ENCODE measurements at regions not wholly inside any gene's neighbourhood (a gene's known extent, or its start where the extent isn't known, plus 50 kb on each side); places are given as distances from the start of the nearest gene placed in this dataset.
A peak's percentile ranks its signal among the peaks of the same experiment; 100 is the strongest.
"Not testable (repeated sequence)": the region's sequence is repeated elsewhere in the genome, so short reads cannot be mapped to it uniquely, and the experiment has no call there.

DNA sequence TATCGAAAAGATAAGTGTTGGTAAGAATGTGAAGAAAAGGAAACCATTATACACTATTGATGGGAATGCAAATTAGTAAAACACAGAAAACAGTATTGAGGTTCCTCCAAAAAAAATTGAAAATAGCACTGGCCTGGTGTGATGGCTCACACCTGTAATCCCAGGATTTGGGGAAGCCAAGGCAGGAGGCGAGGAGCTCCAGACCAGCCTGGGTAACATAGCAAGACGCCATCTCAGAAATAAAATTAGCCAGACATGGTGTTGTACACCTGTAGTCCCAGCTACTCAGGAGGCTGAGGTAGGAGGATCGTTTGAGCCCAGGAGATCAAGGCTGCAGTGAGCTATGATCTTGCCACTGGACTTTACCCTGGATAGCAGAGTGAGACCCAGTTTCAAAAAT, 5303.4 kb upstream of the TPTE start:
- DNase-seq; H3K4me1 ChIP-seq; H3K36me3 ChIP-seq; H3K27ac ChIP-seq; H3K4me3 ChIP-seq; intact Hi-C loops (cut with DNase I); H3K27me3 ChIP-seq: not testable (repeated sequence)
- peaks cover 0 to 16% (median 0%) of the 10 kb centered on the region in 4 donors for H3K9me3 ChIP-seq
- WGBS, 2 donors: 38 to 61% methylated on average over 4 of the region's 4 CpGs

GRCh38 chr21:5219988-5220387, 5301.4 kb upstream of the TPTE start:
- DNase-seq; H3K4me3 ChIP-seq; H3K4me1 ChIP-seq; H3K27me3 ChIP-seq; H3K27ac ChIP-seq; intact Hi-C loops (cut with DNase I); H3K36me3 ChIP-seq: not testable (repeated sequence)
- H3K9me3 ChIP-seq: peaks cover 0 to 16% (median 0%) of the 10 kb centered on the region in 4 donors
- WGBS, 2 donors: 44 to 63% methylated on average over 5 of the region's 5 CpGs

DNA sequence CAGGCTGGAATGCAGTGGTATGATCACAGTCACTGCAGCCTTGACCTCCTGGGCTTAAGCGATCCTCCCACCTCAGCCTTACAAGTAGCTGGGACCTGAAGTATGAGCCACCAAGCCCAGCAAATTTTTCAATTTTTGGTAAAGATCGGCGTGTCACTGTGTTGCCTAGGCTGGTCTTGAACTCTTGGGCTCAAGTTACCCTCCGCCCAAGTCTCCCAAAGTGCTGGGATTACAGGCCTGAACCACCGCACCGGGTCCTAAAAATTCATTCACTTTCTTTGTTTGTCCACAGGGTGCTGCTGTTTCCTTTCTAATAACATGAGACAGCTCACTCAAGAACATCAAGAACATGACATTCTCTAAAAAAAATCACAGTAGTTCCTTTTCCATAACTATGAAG, 5300.9 kb upstream of the TPTE start:
- peak; percentile 70 for DNase-seq
- H3K27ac ChIP-seq; H3K36me3 ChIP-seq; intact Hi-C loops (cut with DNase I); H3K4me3 ChIP-seq; H3K27me3 ChIP-seq; H3K4me1 ChIP-seq: not testable (repeated sequence)
- WGBS, 2 donors: 69 to 76% methylated on average over 6 of the region's 6 CpGs
- H3K9me3 ChIP-seq: peaks cover 0 to 20% (median 0%) of the 10 kb centered on the region in 4 donors

DNA sequence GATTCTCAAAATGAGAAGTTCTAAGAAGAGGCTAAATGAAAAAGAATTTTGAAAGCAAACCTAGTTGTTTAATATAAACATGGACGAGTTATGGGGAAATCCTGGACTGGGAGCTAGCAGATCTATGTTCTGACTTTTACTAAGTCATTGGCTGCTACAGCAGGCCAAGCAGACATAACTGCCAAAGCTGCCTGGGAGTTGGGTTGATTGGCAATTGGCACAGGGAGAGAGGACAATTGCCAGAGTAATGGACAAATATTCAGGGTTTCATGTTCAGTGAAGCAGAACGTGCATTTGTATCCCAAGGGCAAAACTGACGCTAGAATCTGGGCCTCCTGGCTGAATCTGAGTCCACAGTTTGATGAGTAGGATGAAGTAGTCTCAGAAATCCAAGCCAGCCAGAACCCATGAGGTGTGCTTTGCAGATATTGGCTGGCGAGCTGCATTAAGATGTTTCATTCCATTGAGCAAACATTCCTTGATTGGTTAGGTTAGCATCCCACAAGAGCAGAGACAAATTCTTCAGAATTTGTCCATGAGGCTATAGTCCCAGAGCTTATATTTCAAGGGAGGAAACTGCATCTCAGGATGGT, 5299.8 kb upstream of the TPTE start:
- DNase-seq; H3K4me1 ChIP-seq; intact Hi-C loops (cut with DNase I); H3K27ac ChIP-seq; H3K36me3 ChIP-seq; H3K4me3 ChIP-seq; H3K27me3 ChIP-seq: not testable (repeated sequence)
- 42 to 47% methylated on average over 4 of the region's 4 CpGs for WGBS, 2 donors
- peaks cover 0 to 22% (median 0%) of the 10 kb centered on the region in 4 donors for H3K9me3 ChIP-seq

DNA sequence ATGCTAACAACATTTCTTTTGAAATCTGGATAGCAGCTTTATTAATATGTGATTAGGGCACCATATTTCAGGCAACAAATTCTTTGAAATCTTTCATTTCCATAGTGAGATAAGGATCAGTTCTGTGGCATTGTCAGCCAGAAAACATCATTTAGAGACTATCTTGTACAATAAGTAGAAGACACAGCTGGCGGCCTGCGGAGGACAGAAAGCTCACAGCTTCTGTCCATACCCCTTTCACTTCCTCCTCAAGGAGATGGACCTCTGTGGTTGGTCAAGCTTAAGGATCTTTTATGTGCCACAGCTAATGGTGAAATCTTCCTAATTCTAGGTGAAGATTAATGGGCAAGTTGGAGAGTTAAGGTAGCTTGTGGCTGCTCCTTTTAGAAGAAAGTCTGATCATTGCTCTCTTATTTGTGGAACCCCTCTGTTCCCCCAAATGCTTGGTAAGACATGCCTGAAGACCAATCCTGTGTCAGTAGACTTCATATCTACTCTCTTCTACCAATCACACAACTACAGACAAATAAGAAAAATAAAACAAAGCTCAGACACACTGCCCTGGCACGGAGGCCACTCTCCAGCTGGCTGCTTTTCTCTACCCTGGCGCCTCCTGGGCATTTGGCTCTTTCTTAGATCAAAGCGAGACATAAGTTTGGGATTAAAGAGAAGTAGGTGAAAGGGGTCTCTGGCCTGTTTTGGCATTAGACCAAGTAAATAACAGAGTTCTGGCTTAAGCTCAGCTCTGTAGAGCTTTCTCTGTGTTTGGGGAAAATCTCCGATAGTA, 5298.2 kb upstream of the TPTE start:
- 68 to 72% methylated on average over 6 of the region's 6 CpGs for WGBS, 2 donors
- H3K4me3 ChIP-seq; H3K27ac ChIP-seq; H3K4me1 ChIP-seq; intact Hi-C loops (cut with DNase I); H3K36me3 ChIP-seq; H3K27me3 ChIP-seq: not testable (repeated sequence)
- H3K9me3 ChIP-seq: peaks cover 0 to 20% (median 0%) of the 10 kb centered on the region in 4 donors
- DNase-seq: peak; percentile 64

GRCh38 chr21:5224156-5224555, 5297.2 kb upstream of the TPTE start:
- 79 to 80% methylated on average over 6 of the region's 6 CpGs for WGBS, 2 donors
- DNase-seq; H3K4me3 ChIP-seq; H3K27me3 ChIP-seq; H3K27ac ChIP-seq; H3K4me1 ChIP-seq; intact Hi-C loops (cut with DNase I); H3K36me3 ChIP-seq: not testable (repeated sequence)
- peaks cover 0 to 23% (median 0%) of the 10 kb centered on the region in 4 donors for H3K9me3 ChIP-seq

GRCh38 chr21:5227252-5227651, 5294.1 kb upstream of the TPTE start:
- H3K4me3 ChIP-seq; H3K36me3 ChIP-seq; H3K4me1 ChIP-seq; H3K27ac ChIP-seq; H3K27me3 ChIP-seq; DNase-seq; intact Hi-C loops (cut with DNase I): not testable (repeated sequence)
- 5 to 19% methylated on average over 1 of the region's 1 CpG for WGBS, 2 donors
- H3K9me3 ChIP-seq: peaks cover 0 to 16% (median 0%) of the 10 kb centered on the region in 4 donors

DNA sequence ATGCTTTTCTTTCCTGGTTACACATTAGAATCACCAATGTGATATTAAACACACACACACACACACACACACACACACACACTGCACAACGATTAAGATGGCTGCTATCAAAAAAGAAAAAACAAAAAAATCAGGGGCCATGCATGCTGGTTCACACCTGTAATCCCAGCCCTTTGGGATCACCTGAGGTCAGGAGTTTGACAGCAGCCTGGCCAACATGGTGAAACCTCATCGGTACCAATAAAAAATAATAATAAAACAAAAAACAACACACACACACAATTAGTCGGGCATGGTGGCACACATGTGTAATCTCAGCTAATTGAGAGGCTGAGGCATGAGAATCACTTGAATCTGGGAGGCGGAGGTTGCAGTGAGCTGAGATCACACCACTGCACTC, 5290.8 kb upstream of the TPTE start:
- H3K27me3 ChIP-seq; H3K4me3 ChIP-seq; H3K36me3 ChIP-seq; DNase-seq; intact Hi-C loops (cut with DNase I); H3K4me1 ChIP-seq; H3K27ac ChIP-seq: not testable (repeated sequence)
- 82 to 85% methylated on average over 4 of the region's 4 CpGs for WGBS, 2 donors
- peaks cover 0 to 17% (median 0%) of the 10 kb centered on the region in 4 donors for H3K9me3 ChIP-seq

GRCh38 chr21:5231261-5231660, 5290.1 kb upstream of the TPTE start:
- H3K27me3 ChIP-seq; H3K36me3 ChIP-seq; H3K4me3 ChIP-seq; intact Hi-C loops (cut with DNase I); H3K27ac ChIP-seq; H3K4me1 ChIP-seq: not testable (repeated sequence)
- peaks cover 0 to 18% (median 0%) of the 10 kb centered on the region in 4 donors for H3K9me3 ChIP-seq
- DNase-seq: peak; percentile 65
- WGBS, 2 donors: 75 to 76% methylated on average over 10 of the region's 10 CpGs

DNA sequence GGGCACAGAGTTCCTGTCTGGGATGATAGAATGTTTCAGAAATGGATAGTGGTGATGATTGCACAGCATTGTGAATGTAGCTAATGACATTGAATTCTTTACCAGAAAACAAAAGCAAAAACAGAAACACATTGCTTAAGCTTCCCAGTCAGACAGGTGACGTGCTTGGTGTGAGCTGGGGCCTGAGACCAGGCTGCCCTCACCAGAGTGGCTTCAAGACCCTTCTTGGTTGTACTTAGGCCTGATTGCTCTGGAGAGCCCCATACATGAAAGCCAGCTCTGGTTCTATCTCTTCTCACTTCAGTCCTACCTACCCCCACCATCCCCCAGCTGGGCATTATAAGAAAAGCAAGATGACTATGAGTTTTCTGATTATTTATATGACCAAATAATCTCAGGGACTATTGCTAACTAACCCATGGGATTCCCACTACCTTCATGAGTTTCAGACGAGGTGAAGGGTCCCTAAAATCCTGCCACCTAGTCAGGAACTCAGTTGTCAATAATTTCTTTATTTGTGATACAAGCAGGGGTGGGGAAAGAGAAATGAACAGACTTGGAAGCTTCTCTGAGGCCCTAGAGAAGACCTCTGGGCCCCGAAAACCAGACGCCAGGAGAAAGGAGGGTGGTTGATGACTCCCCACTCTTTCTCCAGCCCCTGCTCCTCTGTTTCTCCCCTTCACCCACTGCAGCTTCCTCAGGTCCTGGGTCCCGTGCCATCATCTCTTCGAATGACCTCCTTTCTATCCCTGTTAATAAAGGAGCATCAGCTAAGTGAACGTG, 5289.0 kb upstream of the TPTE start:
- H3K4me1 ChIP-seq; DNase-seq; H3K27me3 ChIP-seq; H3K36me3 ChIP-seq; intact Hi-C loops (cut with DNase I); H3K27ac ChIP-seq; H3K4me3 ChIP-seq: not testable (repeated sequence)
- WGBS, 2 donors: 70 to 71% methylated on average over 6 to 7 of the region's 7 CpGs
- peaks cover 0 to 26% (median 0%) of the 10 kb centered on the region in 4 donors for H3K9me3 ChIP-seq

DNA sequence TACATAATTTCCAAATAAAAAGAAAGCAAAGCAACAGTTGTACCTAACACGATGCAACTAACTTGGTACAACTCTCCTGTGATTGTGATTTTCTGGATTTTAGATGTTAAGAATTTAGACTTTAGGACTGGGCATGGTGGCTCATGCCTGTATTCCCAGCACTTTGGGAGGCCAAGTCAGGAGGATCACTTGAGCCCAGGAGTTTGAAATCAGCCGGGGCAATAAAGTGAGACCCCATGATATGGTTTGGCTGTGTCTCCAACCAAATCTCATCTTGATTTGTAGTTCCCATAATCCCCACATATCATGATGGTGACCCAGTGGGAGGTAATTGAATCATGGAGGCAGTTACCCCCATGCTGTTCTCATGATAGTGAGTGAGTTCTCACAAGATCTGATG, 5285.6 kb upstream of the TPTE start:
- H3K4me1 ChIP-seq; H3K27me3 ChIP-seq; intact Hi-C loops (cut with DNase I); DNase-seq; H3K27ac ChIP-seq; H3K4me3 ChIP-seq; H3K36me3 ChIP-seq: not testable (repeated sequence)
- WGBS, 2 donors: 50 to 69% methylated on average over 2 of the region's 2 CpGs
- peaks cover 0 to 28% (median 0%) of the 10 kb centered on the region in 4 donors for H3K9me3 ChIP-seq

DNA sequence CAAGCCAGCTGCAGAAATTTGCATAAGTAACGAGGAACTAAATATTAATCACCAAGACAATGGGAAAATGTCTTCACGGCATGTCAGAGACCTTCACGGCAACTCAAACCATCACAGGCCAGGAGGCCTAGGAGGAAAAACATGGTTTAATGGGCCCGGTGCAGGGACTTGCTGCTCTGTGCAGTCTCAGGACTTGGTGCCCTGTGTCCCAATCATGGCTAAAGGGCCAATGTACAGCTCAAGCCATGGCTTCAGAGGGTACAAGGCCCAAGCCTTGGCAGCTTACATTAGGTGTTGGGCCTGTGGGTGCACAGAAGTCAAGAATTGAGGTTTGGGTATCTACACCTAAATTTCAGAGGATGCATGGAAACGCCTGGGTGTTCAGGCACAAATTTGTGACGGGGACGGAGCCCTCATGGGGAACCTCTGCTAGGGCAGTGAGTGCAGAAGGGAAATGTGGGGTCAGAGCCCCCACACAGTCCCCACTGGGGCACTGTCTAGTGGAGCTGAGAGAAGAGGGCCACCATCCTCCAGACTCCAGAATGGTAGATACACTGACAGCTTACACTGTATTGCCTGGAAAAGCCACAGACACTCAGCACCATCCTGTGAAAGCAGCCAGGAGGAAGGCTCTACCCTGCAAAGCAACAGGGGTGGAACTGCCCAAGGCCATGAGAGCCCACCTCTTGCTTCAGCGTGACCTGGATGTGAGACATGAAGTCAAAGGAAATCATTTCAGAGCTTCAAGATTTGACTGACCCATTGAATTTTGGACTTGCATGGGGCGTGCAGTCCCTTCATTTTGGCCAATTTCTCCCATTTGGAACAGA, 5284.3 kb upstream of the TPTE start:
- intact Hi-C loops (cut with DNase I); H3K4me1 ChIP-seq; H3K4me3 ChIP-seq; H3K27ac ChIP-seq; H3K36me3 ChIP-seq; H3K27me3 ChIP-seq: not testable (repeated sequence)
- peak; percentile 65 for DNase-seq
- peaks cover 0 to 26% (median 0%) of the 10 kb centered on the region in 4 donors for H3K9me3 ChIP-seq
- WGBS, 2 donors: 67% methylated on average over 9 of the region's 9 CpGs
